ENCODE measurements at regions not wholly inside any gene's neighbourhood (a gene's known extent, or its start where the extent isn't known, plus 50 kb on each side); places are given as distances from the start of the nearest gene placed in this dataset.

DNA sequence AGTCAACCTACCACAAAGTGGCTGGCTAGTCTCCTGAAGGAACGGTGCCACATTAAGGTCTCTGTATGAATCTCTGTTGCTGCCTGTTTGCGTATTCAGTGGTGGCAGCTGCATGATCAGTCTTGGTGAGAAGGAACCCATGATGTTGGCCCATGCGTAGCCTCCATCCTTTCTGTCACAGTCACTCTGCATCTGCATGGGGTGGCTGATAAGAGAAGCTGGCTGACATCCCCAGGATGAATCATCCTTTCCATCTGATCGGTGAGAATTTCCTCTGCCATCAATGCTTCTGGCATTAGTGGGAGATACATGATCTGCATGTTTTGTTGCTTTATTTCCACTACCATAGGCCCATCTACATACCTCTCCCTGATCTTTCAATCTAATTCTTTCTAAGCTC lies 199.0 kb upstream of the NECTIN1 start:
- no peak overlapping the region for H3K4me3 ChIP-seq
- TF ChIP-seq EZH2phosphoT487 (IDR thresholded peaks at IDR 0.05; ENCODE audit: insufficient read depth, low read depth) (no peak), EZH2 (IDR thresholded peaks at IDR 0.05; ENCODE audit: insufficient read depth, poor library complexity, severe bottlenecking) (no peak)
- H3K9me3 ChIP-seq (ENCODE audit: low read depth) = no peaks in the 10 kb centered on the region
- H3K9ac ChIP-seq = no peak overlapping the region
- in situ Hi-C loops (cut with MboI) = no loop called here
- H3K4me2 ChIP-seq (ENCODE audit: unreplicated experiment) = no peak overlapping the region
- H3K9me2 ChIP-seq (ENCODE audit: insufficient read depth) = no peaks in the 10 kb centered on the region
- no peaks in the 10 kb centered on the region for H4K20me1 ChIP-seq (ENCODE audit: insufficient read depth)
- H3K27me3 ChIP-seq (replicated peaks; ENCODE audit: insufficient read depth) = peaks cover 48% of the 10 kb centered on the region; the same call in 1 of the 2 replicates
- no peaks in the 10 kb centered on the region for H3F3A ChIP-seq (ENCODE audit: insufficient read depth)
- no peak overlapping the region for H3K27ac ChIP-seq
- H3K4me1 ChIP-seq (ENCODE audit: insufficient read depth) = no peaks in the 10 kb centered on the region
- DNase-seq = no peak
- no peaks in the 10 kb centered on the region for H3K36me3 ChIP-seq (ENCODE audit: low read depth)
- H3K79me2 ChIP-seq (ENCODE audit: insufficient read depth) = no peaks in the 10 kb centered on the region
- WGBS, 2 experiments (ENCODE audit: low coverage in 1 of 2, low lambda C conversion rate in 2 of 2, missing lambda C conversion rate in 2 of 2) = 52 to 58% methylated on average over 4 of the region's 4 CpGs
- H2AFZ ChIP-seq = no peak overlapping the region

DNA sequence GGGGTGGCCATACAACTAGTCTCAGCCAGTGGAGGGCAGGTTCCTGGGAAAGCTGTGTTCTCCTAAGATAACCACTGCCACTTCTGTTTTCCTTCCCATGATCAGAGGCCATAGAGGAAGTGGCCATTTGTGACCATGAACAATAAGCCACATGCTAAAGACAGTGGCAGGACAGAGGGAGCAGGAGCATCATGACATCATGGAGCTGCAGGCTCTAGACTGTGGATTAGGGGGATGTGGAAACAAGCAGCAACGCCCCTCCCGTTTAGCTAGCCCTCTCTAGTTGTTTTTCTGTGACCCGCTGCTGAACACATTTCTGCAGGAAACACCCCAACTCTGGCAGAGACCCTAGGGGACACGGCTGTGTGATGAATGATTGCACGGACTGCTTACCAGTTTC lies 195.0 kb upstream of the NECTIN1 start:
- Histone ChIP-seq H3K79me2 (ENCODE audit: insufficient read depth) (no peaks in the 10 kb centered on the region), H4K20me1 (ENCODE audit: insufficient read depth) (no peaks in the 10 kb centered on the region), H3K4me3 (no peak overlapping the region), H3K9me3 (ENCODE audit: low read depth) (no peaks in the 10 kb centered on the region), H3K27me3 (replicated peaks; ENCODE audit: insufficient read depth) (peaks cover 37% of the 10 kb centered on the region), H3K36me3 (ENCODE audit: low read depth) (no peaks in the 10 kb centered on the region), H3K9me2 (ENCODE audit: insufficient read depth) (no peaks in the 10 kb centered on the region), H2AFZ (no peak overlapping the region), H3K27ac (no peak overlapping the region), H3K4me2 (ENCODE audit: unreplicated experiment) (no peak overlapping the region), H3F3A (ENCODE audit: insufficient read depth) (no peaks in the 10 kb centered on the region), H3K9ac (no peak overlapping the region), H3K4me1 (ENCODE audit: insufficient read depth) (no peaks in the 10 kb centered on the region)
- 13 to 26% methylated on average over 5 of the region's 5 CpGs for WGBS, 2 experiments (ENCODE audit: low coverage in 1 of 2, low lambda C conversion rate in 2 of 2, missing lambda C conversion rate in 2 of 2)
- TF ChIP-seq EZH2phosphoT487 (IDR thresholded peaks at IDR 0.05; ENCODE audit: insufficient read depth, low read depth) (no peak), EZH2 (IDR thresholded peaks at IDR 0.05; ENCODE audit: insufficient read depth, poor library complexity, severe bottlenecking) (no peak)
- in situ Hi-C loops (cut with MboI) = no loop called here
- no peak for DNase-seq

DNA sequence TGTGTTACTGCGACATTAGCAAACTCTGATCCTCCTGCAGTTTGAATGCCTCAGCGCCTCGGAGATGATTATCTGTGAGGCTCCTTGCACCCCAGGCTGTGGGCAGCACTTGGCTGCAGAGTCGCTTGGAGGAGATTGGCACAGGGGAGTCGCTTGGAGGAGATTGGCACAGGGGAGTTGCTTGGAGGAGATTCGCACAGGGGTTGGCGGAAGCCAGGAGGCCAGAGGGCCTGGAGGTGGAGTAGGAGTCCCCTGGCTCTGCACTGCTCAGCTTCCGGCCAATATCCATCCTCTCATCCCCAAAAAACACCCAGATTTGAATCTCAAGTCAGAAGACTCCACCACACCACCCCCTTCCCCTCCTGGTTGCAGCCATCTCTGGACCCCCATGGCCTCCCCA lies 192.6 kb upstream of the NECTIN1 start:
- no peak for TF ChIP-seq EZH2phosphoT487 (IDR thresholded peaks at IDR 0.05; ENCODE audit: insufficient read depth, low read depth)
- no peak for TF ChIP-seq EZH2 (IDR thresholded peaks at IDR 0.05; ENCODE audit: insufficient read depth, poor library complexity, severe bottlenecking)
- H3K79me2 ChIP-seq (ENCODE audit: insufficient read depth) = no peaks in the 10 kb centered on the region
- H3K4me2 ChIP-seq (ENCODE audit: unreplicated experiment) = no peak overlapping the region
- DNase-seq = no peak
- H3K9ac ChIP-seq = no peak overlapping the region
- no peak overlapping the region for H3K27ac ChIP-seq
- no peaks in the 10 kb centered on the region for H4K20me1 ChIP-seq (ENCODE audit: insufficient read depth)
- in situ Hi-C loops (cut with MboI) = no loop called here
- H3F3A ChIP-seq (ENCODE audit: insufficient read depth) = no peaks in the 10 kb centered on the region
- no peaks in the 10 kb centered on the region for H3K4me1 ChIP-seq (ENCODE audit: insufficient read depth)
- H3K9me2 ChIP-seq (ENCODE audit: insufficient read depth) = no peaks in the 10 kb centered on the region
- H3K36me3 ChIP-seq (ENCODE audit: low read depth) = no peaks in the 10 kb centered on the region
- peaks cover 53% of the 10 kb centered on the region for H3K27me3 ChIP-seq (replicated peaks; ENCODE audit: insufficient read depth)
- no peak overlapping the region for H2AFZ ChIP-seq
- WGBS, 2 experiments (ENCODE audit: low coverage in 1 of 2, low lambda C conversion rate in 2 of 2, missing lambda C conversion rate in 2 of 2) = 55 to 59% methylated on average over 8 of the region's 8 CpGs
- H3K4me3 ChIP-seq = no peak overlapping the region
- no peaks in the 10 kb centered on the region for H3K9me3 ChIP-seq (ENCODE audit: low read depth)

DNA sequence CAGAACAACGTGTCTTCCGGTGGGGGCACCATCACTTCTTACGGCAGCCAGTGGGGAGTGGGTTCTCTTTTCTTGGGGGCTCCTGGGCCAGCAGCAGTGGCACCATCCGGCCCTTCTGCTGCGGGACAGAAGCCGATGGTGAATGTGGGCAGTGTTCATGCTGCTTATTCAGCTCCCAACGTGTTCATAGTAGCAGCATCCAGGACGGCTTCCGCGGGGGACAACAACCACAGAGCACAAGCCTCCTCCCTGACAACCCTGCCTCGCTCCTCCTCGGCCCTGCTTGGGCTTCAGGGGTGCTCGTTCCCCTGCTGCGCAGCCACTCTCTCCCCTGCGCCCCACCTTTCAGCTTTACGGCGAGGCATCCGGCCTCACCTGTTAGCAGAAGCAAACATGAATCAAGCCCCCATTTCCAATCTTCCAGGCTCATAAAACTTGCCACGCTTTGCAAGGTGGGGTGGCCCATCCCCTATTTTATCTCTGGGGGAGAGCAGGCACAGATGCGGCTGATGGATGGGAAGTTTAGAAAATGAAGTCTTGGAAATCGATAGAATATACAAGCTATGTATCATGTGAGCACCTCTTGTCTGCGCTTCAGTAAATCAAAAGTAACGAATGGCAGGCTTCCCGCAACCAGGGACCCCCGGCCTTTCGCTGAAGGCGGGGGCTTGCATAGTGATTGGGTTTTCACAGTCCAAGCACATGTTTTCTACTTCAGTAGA lies 191.8 kb upstream of the NECTIN1 start:
- H3K79me2 ChIP-seq (ENCODE audit: insufficient read depth) = no peaks in the 10 kb centered on the region
- no peaks in the 10 kb centered on the region for H3K36me3 ChIP-seq (ENCODE audit: low read depth)
- no peaks in the 10 kb centered on the region for H3K4me1 ChIP-seq (ENCODE audit: insufficient read depth)
- H3K9me3 ChIP-seq (ENCODE audit: low read depth) = no peaks in the 10 kb centered on the region
- H3K9me2 ChIP-seq (ENCODE audit: insufficient read depth) = no peaks in the 10 kb centered on the region
- H3F3A ChIP-seq (ENCODE audit: insufficient read depth) = no peaks in the 10 kb centered on the region
- H4K20me1 ChIP-seq (ENCODE audit: insufficient read depth) = no peaks in the 10 kb centered on the region
- H3K27me3 ChIP-seq (replicated peaks; ENCODE audit: insufficient read depth) = peaks cover 53% of the 10 kb centered on the region
- TF ChIP-seq EZH2phosphoT487 (IDR thresholded peaks at IDR 0.05; ENCODE audit: insufficient read depth, low read depth) (no peak), EZH2 (IDR thresholded peaks at IDR 0.05; ENCODE audit: insufficient read depth, poor library complexity, severe bottlenecking) (no peak)
- no peak for DNase-seq
- H3K4me2 ChIP-seq (ENCODE audit: unreplicated experiment) = no peak overlapping the region
- in situ Hi-C loops (cut with MboI) = no loop called here
- no peak overlapping the region for H3K27ac ChIP-seq
- 55 to 61% methylated on average over 27 of the region's 27 CpGs for WGBS, 2 experiments (ENCODE audit: low coverage in 1 of 2, low lambda C conversion rate in 2 of 2, missing lambda C conversion rate in 2 of 2)
- no peak overlapping the region for H2AFZ ChIP-seq
- H3K9ac ChIP-seq = no peak overlapping the region
- H3K4me3 ChIP-seq = no peak overlapping the region

All from GM23248 (cell line).